A549 (cell line): ENCODE measurements at regions not wholly inside any gene's neighbourhood (a gene's known extent, or its start where the extent isn't known, plus 50 kb on each side); places are given as distances from the start of the nearest gene placed in this dataset.

ENCODE experiments used
- ATAC-seq, 2 experiments: fragments of 200-7000 bp in 1 of 2; fragments of >200 bp in 1 of 2; cut with Nextera tagmentation in 1 of 2; cut with Tn5 transposase in 1 of 2; 3 replicates each; pipeline versions ENCODE4 v1.8.0 to v1.9.1; 2018 to 2020; ENCODE audit warnings: mild to moderate bottlenecking in 1 of 2, moderate library complexity in 1 of 2
- CTCF ChIA-PET: fragments of 300-600 bp; sonication (Branson Sonifier 250); formaldehyde crosslinking; extraction: SDS; loops from one replicate; lab custom pipeline; 2021; ENCODE audit warnings: antibody characterized with exemption, inconsistent platforms; lab: Yijun Ruan, JAX
- POLR2A ChIA-PET: fragments of 350-600 bp; formaldehyde crosslinking; extraction: SDS; loops from one replicate; lab custom pipeline; 2021; ENCODE audit warnings: antibody characterized with exemption, inconsistent platforms; lab: Yijun Ruan, JAX
- DNase-seq, 2 experiments: peaks; one replicate each; pipeline versions ENCODE4 v3.0.0 to v3.0.0-alpha.2; 2011 to 2016; ENCODE audit warnings: low read depth in 1 of 2, low spot score in 1 of 2
- FAIRE-seq: peaks from 2 replicates; lab custom pipeline; 2011; peaks lifted over from hg19 to GRCh38; lab: Jason Lieb, UNC
- H3K27ac ChIP-seq, 2 experiments: fragments of >200 bp; sonication (Bioruptor Twin); formaldehyde crosslinking; 3 replicates each; pipeline ENCODE4 v1.5.1; 2016 to 2017
- H3K4me1 ChIP-seq: fragments of >200 bp; sonication (Bioruptor Twin); formaldehyde crosslinking; 3 replicates; pipeline ENCODE4 v1.6.1; 2016
- H3K4me2 ChIP-seq: fragments of >200 bp; sonication (Bioruptor Twin); formaldehyde crosslinking; 3 replicates; pipeline ENCODE4 v1.6.1; 2016
- H3K4me3 ChIP-seq: fragments of >200 bp; sonication (Bioruptor Twin); formaldehyde crosslinking; 3 replicates; pipeline ENCODE4 v1.5.1; 2016
- H3K9me3 ChIP-seq: fragments of >200 bp; sonication (Bioruptor Twin); formaldehyde crosslinking; 3 replicates; pipeline ENCODE4 v1.6.1; 2016
- CHD2 ChIP-seq: fragments of 150-350 bp; IDR thresholded peaks from 2 replicates; pipeline ENCODE4 v1.6.1; 2014; ENCODE audit warnings: low read length; ENCODE audit not compliant: partially characterized antibody
- CHD4 ChIP-seq: fragments of 200-600 bp; sonication (generic); IDR thresholded peaks from 2 replicates; pipeline ENCODE4 v1.6.1; 2016; ENCODE audit warnings: antibody characterized with exemption, mild to moderate bottlenecking, borderline replicate concordance
- EP300 ChIP-seq, 2 experiments: fragments of >200 bp; sonication (Bioruptor Twin); formaldehyde crosslinking; IDR thresholded peaks; 2 replicates in 1 of 2; 3 replicates in 1 of 2; pipeline ENCODE4 v1.6.1; 2016 to 2017
- FOSB ChIP-seq: fragments of 250-450 bp; sonication (Bioruptor Pico); IDR thresholded peaks from 2 replicates; pipeline ENCODE4 v1.5.0; 2020; ENCODE audit warnings: mild to moderate bottlenecking, moderate library complexity
- FOSL2 ChIP-seq, 2 experiments: fragments of 450-650 bp in 1 of 2; fragments of >200 bp in 1 of 2; sonication (Bioruptor Twin) in 1 of 2; formaldehyde crosslinking; IDR thresholded peaks; 2 replicates each; pipeline versions ENCODE4 v1.5.0 to v1.6.1; 2016 to 2020; ENCODE audit warnings: mild to moderate bottlenecking in 1 of 2, moderate library complexity in 1 of 2
- FOXS1 ChIP-seq: fragments of 250-450 bp; sonication (Bioruptor Pico); IDR thresholded peaks from 2 replicates; pipeline ENCODE4 v1.5.0; 2020; ENCODE audit warnings: mild to moderate bottlenecking, moderate library complexity
- JUN ChIP-seq, 2 experiments: fragments of >200 bp; sonication (Bioruptor Twin); formaldehyde crosslinking; IDR thresholded peaks; 2 replicates in 1 of 2; 3 replicates in 1 of 2; pipeline ENCODE4 v1.6.1; 2016 to 2017
- KDM1A ChIP-seq: fragments of 200-600 bp; sonication (generic); IDR thresholded peaks from 2 replicates; pipeline ENCODE4 v1.6.1; 2016; ENCODE audit warnings: low read depth, mild to moderate bottlenecking
- KDM5A ChIP-seq: fragments of 200-600 bp; sonication (generic); IDR thresholded peaks from 2 replicates; pipeline ENCODE4 v1.6.1; 2016; ENCODE audit warnings: antibody characterized with exemption, mild to moderate bottlenecking
- MAFK ChIP-seq: fragments of 450-650 bp; IDR thresholded peaks from 2 replicates; pipeline ENCODE4 v1.6.1; 2014; ENCODE audit not compliant: partially characterized antibody
- MAZ ChIP-seq: fragments of 150-350 bp; IDR thresholded peaks from 2 replicates; pipeline ENCODE4 v1.6.1; 2014; ENCODE audit warnings: antibody characterized with exemption, low read depth, low read length, borderline replicate concordance
- NFE2L2 ChIP-seq: fragments of 150-350 bp; conservative IDR thresholded peaks from 2 replicates; pipeline ENCODE4 v1.6.1; 2014; ENCODE audit warnings: low read length
- NPAS2 ChIP-seq: fragments of 250-450 bp; sonication (Bioruptor Pico); IDR thresholded peaks from 2 replicates; pipeline ENCODE4 v1.8.0; 2022; ENCODE audit warnings: mild to moderate bottlenecking, moderate library complexity, borderline replicate concordance
- PHF8 ChIP-seq: fragments of 200-600 bp; sonication (generic); IDR thresholded peaks from 2 replicates; pipeline ENCODE4 v1.6.1; 2016; ENCODE audit warnings: low read depth, mild to moderate bottlenecking, antibody characterized with exemption, moderate library complexity, borderline replicate concordance
- POLR2A ChIP-seq: IDR thresholded peaks from 2 replicates; pipeline ENCODE4 v1.6.1; 2012; ENCODE audit warnings: mild to moderate bottlenecking, low read length
- RAD21 ChIP-seq, 2 experiments: fragments of >200 bp in 1 of 2; sonication (Bioruptor Twin) in 1 of 2; formaldehyde crosslinking in 1 of 2; IDR thresholded peaks in 1 of 2; conservative IDR thresholded peaks in 1 of 2; 2 replicates in 1 of 2; 3 replicates in 1 of 2; pipeline ENCODE4 v1.6.1; 2012 to 2018; ENCODE audit warnings: inconsistent platforms in 1 of 2
- RARB ChIP-seq: fragments of 250-450 bp; sonication (Bioruptor Pico); IDR thresholded peaks from 2 replicates; pipeline ENCODE4 v1.8.0; 2021; ENCODE audit warnings: mild to moderate bottlenecking, moderate library complexity
- RCOR1 ChIP-seq: fragments of 150-350 bp; IDR thresholded peaks from 2 replicates; pipeline ENCODE4 v1.6.1; 2014; ENCODE audit warnings: antibody characterized with exemption, low read length, low read depth
- TFCP2L1 ChIP-seq: fragments of 250-450 bp; sonication (Bioruptor Pico); IDR thresholded peaks from 2 replicates; pipeline ENCODE4 v1.5.0; 2021; ENCODE audit warnings: mild to moderate bottlenecking
- ZSCAN20 ChIP-seq: fragments of 250-450 bp; sonication (Bioruptor Pico); IDR thresholded peaks from 2 replicates; pipeline ENCODE4 v1.8.0; 2022; ENCODE audit warnings: mild to moderate bottlenecking, moderate library complexity
- WGBS: methylation state at CpG from one replicate; pipeline ENCODE4 v1.1.6; 2017; ENCODE audit errors: missing lambda C conversion rate; 5-methylcytosine and 5-hydroxymethylcytosine counted together
- TF ChIP-seq, protein P1 (sequence below): fragments of >200 bp; sonication (Bioruptor Twin); formaldehyde crosslinking; IDR thresholded peaks from 2 replicates; pipeline ENCODE4 v1.6.1; 2016
- TF ChIP-seq, protein P2 (sequence below): fragments of 200-600 bp; sonication (generic); IDR thresholded peaks from 2 replicates; pipeline ENCODE4 v1.6.1; 2016; ENCODE audit warnings: antibody characterized with exemption, mild to moderate bottlenecking, moderate library complexity
- TF ChIP-seq, protein P3 (sequence below): fragments of 250-450 bp; sonication (Bioruptor Pico); IDR thresholded peaks from 2 replicates; pipeline ENCODE4 v1.5.0; 2020; ENCODE audit warnings: low read depth, mild to moderate bottlenecking, moderate library complexity
- TF ChIP-seq, protein P4 (sequence below): IDR thresholded peaks from 2 replicates; pipeline ENCODE4 v1.6.1; 2012
- TF ChIP-seq, protein P5 (sequence below): fragments of >200 bp; sonication (Bioruptor Twin); formaldehyde crosslinking; IDR thresholded peaks from 3 replicates; pipeline ENCODE4 v1.6.1; 2016

DNA sequence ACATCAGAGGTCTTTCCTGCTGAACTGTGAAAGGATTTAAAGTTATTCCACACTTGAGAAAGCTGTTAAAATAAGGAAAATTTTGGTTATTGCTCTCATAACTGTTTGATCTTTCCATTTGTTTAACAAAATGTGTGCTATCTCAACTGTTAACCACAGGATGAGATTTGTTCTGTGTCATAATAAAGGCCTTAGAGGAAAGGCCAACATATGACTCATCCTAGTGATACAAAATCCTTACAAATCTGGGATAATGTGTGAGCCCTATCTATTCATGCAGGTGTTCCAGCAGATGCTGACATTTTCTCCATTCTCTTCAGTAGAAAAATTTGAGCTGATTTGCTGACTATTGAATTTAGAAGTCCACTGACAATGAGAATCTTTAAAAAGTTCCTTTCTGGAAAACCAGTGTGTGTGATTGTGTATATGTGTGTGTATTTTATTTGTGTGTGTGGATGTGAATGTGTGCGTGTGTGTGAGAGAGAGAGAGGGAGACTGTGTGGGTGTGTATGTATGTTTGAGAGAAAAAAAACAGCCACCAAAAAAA, 1111.9 kb upstream of the GYPC start:
- ChIA-PET POLR2A (no interaction called here), CTCF (no interaction called here)
- FAIRE-seq (no peak), ATAC-seq (no peak), DNase-seq (no peak)
- Histone ChIP-seq H3K4me1 (no peaks in the 10 kb centered on the region), H3K4me2 (no peak overlapping the region), H3K27ac (no peak overlapping the region), H3K9me3 (no peaks in the 10 kb centered on the region), H3K4me3 (no peak overlapping the region)
- 0% methylated on average over 1 of the region's 1 CpG for WGBS
- TF ChIP-seq RCOR1 (no peak), JUN (IDR thresholded peaks at IDR 0.05) (no peak), PHF8 (no peak), RAD21 (conservative IDR thresholded peaks at IDR 0.05 in 1 of 2, IDR thresholded peaks at IDR 0.05 in 1 of 2) (no peak), POLR2A (no peak), FOSL2 (IDR thresholded peaks at IDR 0.05) (no peak), FOSL2 (CRISPR knock-in tag; IDR thresholded peaks at IDR 0.05) (peak; percentile 23; the same call in 1 of the 2 replicates), MAFK (peak; percentile 20)
- TF ChIP-seq, protein P1, sequence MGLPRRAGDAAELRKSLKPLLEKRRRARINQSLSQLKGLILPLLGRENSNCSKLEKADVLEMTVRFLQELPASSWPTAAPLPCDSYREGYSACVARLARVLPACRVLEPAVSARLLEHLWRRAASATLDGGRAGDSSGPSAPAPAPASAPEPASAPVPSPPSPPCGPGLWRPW = no peak
- TF ChIP-seq, protein P2, sequence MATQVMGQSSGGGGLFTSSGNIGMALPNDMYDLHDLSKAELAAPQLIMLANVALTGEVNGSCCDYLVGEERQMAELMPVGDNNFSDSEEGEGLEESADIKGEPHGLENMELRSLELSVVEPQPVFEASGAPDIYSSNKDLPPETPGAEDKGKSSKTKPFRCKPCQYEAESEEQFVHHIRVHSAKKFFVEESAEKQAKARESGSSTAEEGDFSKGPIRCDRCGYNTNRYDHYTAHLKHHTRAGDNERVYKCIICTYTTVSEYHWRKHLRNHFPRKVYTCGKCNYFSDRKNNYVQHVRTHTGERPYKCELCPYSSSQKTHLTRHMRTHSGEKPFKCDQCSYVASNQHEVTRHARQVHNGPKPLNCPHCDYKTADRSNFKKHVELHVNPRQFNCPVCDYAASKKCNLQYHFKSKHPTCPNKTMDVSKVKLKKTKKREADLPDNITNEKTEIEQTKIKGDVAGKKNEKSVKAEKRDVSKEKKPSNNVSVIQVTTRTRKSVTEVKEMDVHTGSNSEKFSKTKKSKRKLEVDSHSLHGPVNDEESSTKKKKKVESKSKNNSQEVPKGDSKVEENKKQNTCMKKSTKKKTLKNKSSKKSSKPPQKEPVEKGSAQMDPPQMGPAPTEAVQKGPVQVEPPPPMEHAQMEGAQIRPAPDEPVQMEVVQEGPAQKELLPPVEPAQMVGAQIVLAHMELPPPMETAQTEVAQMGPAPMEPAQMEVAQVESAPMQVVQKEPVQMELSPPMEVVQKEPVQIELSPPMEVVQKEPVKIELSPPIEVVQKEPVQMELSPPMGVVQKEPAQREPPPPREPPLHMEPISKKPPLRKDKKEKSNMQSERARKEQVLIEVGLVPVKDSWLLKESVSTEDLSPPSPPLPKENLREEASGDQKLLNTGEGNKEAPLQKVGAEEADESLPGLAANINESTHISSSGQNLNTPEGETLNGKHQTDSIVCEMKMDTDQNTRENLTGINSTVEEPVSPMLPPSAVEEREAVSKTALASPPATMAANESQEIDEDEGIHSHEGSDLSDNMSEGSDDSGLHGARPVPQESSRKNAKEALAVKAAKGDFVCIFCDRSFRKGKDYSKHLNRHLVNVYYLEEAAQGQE = no peak

DNA sequence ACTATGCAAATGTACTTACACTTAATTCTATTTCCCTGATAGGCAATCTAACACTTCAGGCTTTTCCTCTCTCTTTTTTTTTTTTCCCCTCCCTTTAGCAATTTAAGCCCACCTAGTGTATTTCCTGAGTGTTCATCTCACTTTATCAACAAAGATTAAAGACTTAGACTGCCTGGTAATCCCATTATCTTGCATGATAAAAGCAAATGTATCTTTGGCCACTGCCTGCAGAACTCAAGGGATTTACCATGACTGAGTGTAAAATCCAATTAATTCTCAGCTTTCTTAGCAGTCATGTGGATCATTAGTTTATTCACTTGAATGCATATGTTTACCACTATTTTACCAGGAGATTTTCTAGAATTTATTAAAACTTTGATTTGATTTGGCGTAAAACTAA, 1102.2 kb upstream of the GYPC start:
- TF ChIP-seq POLR2A (no peak), TFCP2L1 (CRISPR knock-in tag) (no peak), EP300 (IDR thresholded peaks at IDR 0.05) (no peak), FOXS1 (CRISPR knock-in tag) (no peak), CHD4 (no peak), FOSB (CRISPR knock-in tag) (no peak), ZSCAN20 (CRISPR knock-in tag) (no peak), CHD2 (no peak), KDM1A (no peak), NFE2L2 (no peak), RARB (no peak), MAZ (no peak), NPAS2 (no peak), KDM5A (no peak)
- TF ChIP-seq, protein P3, sequence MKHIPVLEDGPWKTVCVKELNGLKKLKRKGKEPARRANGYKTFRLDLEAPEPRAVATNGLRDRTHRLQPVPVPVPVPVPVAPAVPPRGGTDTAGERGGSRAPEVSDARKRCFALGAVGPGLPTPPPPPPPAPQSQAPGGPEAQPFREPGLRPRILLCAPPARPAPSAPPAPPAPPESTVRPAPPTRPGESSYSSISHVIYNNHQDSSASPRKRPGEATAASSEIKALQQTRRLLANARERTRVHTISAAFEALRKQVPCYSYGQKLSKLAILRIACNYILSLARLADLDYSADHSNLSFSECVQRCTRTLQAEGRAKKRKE = no peak
- TF ChIP-seq, protein P1 = no peak
- TF ChIP-seq, protein P4, sequence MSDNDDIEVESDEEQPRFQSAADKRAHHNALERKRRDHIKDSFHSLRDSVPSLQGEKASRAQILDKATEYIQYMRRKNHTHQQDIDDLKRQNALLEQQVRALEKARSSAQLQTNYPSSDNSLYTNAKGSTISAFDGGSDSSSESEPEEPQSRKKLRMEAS = no peak
- TF ChIP-seq, protein P5, sequence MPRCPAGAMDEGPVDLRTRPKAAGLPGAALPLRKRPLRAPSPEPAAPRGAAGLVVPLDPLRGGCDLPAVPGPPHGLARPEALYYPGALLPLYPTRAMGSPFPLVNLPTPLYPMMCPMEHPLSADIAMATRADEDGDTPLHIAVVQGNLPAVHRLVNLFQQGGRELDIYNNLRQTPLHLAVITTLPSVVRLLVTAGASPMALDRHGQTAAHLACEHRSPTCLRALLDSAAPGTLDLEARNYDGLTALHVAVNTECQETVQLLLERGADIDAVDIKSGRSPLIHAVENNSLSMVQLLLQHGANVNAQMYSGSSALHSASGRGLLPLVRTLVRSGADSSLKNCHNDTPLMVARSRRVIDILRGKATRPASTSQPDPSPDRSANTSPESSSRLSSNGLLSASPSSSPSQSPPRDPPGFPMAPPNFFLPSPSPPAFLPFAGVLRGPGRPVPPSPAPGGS = no peak
- WGBS = 71% methylated on average over 1 of the region's 1 CpG
- Histone ChIP-seq H3K4me2 (no peak overlapping the region), H3K27ac (no peak overlapping the region), H3K4me3 (no peak overlapping the region), H3K9me3 (no peaks in the 10 kb centered on the region), H3K4me1 (no peaks in the 10 kb centered on the region)
- ChIA-PET CTCF (no interaction called here), POLR2A (no interaction called here)
- DNase-seq = no peak
- no peak for ATAC-seq
- FAIRE-seq = no peak
